ENCODE measurements at regions not wholly inside any gene's neighbourhood (a gene's known extent, or its start where the extent isn't known, plus 50 kb on each side); places are given as distances from the start of the nearest gene placed in this dataset.

GRCh38 chr2:3112553-3112952 lies 265.1 kb downstream of the EIPR1 start:
- no peaks in the 10 kb centered on the region for H3K36me3 ChIP-seq (ENCODE audit: control insufficient read depth in 2 of 2, extremely low read depth in 1 of 2, insufficient read depth in 1 of 2, low read length in 1 of 2)
- POLR2A ChIA-PET: no interaction called here
- 87% methylated on average over 3 of the region's 10 CpGs for WGBS (ENCODE audit: insufficient coverage)

GRCh38 chr2:3112131-3112530 lies 265.5 kb downstream of the EIPR1 start:
- no peaks in the 10 kb centered on the region for H3K9me3 ChIP-seq
- no peak overlapping the region for H3K4me3 Mint-ChIP-seq
- peaks cover 0 to 6% (median 0%) of the 10 kb centered on the region in 3 donors for H3K9me3 Mint-ChIP-seq
- WGBS (ENCODE audit: insufficient coverage): 88% methylated on average over 5 of the region's 6 CpGs
- CTCF ChIA-PET: no interaction called here
- H3K4me1 ChIP-seq (ENCODE audit: control insufficient read depth in 1 of 2, extremely low read depth in 1 of 2, insufficient read depth in 2 of 2, low read length in 2 of 2): no peaks in the 10 kb centered on the region
- DNase-seq (no peak), ATAC-seq (replicated peaks in 1 of 4) (no peak)
- POLR2A ChIA-PET: no interaction called here
- no peaks in the 10 kb centered on the region for H3K4me1 Mint-ChIP-seq
- H3K36me3 Mint-ChIP-seq: peaks cover 4% of the 10 kb centered on the region
- no peaks in the 10 kb centered on the region for H3K27me3 Mint-ChIP-seq
- no peak overlapping the region for H3K27ac ChIP-seq (ENCODE audit: low read length)
- no peak overlapping the region for H3K4me3 ChIP-seq (ENCODE audit: control insufficient read depth in 1 of 2, extremely low read depth in 1 of 2, low read length in 1 of 2)
- no peaks in the 10 kb centered on the region for H3K36me3 ChIP-seq (ENCODE audit: control insufficient read depth in 2 of 2, extremely low read depth in 1 of 2, insufficient read depth in 1 of 2, low read length in 1 of 2)
- H3K27me3 ChIP-seq (replicated peaks in 1 of 2; ENCODE audit: control insufficient read depth in 2 of 2, extremely low read depth in 1 of 2, insufficient read depth in 2 of 2, low read length in 1 of 2): peaks cover 0 to 2% of the 10 kb centered on the region in 2 experiments
- no peak overlapping the region for H3K27ac Mint-ChIP-seq

More at GRCh38 chr2:3112553-3112952, 265.1 kb downstream of the EIPR1 start:
- H3K36me3 Mint-ChIP-seq: peaks cover 4% of the 10 kb centered on the region
- H3K4me1 Mint-ChIP-seq: no peaks in the 10 kb centered on the region
- CTCF ChIA-PET: no interaction called here
- no peaks in the 10 kb centered on the region for H3K9me3 ChIP-seq
- no peaks in the 10 kb centered on the region for H3K4me1 ChIP-seq (ENCODE audit: control insufficient read depth in 1 of 2, extremely low read depth in 1 of 2, insufficient read depth in 2 of 2, low read length in 2 of 2)
- H3K27ac ChIP-seq (ENCODE audit: low read length): no peak overlapping the region
- no peak overlapping the region for H3K4me3 ChIP-seq (ENCODE audit: control insufficient read depth in 1 of 2, extremely low read depth in 1 of 2, low read length in 1 of 2)
- H3K27me3 ChIP-seq (replicated peaks in 1 of 2; ENCODE audit: control insufficient read depth in 2 of 2, extremely low read depth in 1 of 2, insufficient read depth in 2 of 2, low read length in 1 of 2): peaks cover 0 to 4% of the 10 kb centered on the region in 2 experiments
- no peak for ATAC-seq (replicated peaks in 1 of 4)
- DNase-seq: no peak
- peaks cover 0 to 6% (median 0%) of the 10 kb centered on the region in 3 donors for H3K9me3 Mint-ChIP-seq
- no peaks in the 10 kb centered on the region for H3K27me3 Mint-ChIP-seq
- H3K4me3 Mint-ChIP-seq: no peak overlapping the region
- no peak overlapping the region for H3K27ac Mint-ChIP-seq

DNA sequence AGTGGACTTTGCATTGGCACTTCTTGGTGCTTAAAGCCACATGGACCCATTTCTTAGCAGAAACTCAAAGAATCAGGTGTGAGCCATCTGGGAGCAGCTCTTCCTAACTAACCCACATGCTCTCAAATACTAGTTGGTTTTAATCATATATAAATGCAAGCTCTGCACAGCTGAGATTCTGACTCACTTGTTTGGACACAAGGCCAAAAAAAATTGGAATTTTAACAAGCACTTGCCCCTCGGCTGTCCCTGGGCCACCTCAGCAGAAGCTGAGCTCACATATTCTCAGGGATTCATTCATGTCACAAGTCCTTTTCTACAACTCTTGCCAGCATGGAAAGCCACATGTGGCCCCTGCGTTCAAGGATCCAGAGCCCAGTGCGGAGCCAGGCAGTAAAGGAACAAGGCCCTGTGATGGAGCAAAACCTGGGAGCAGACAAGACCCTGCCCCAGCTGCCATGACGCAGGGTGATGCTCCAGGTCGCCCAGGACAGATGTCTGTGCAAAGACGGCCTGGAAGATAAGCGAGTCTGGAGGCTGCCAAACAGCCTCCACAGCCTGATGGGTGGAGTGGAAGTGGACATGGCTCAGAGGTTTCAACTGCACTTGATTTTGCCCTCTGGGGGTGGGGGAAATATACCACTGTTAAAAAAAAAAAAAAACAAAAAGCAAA lies 266.5 kb downstream of the EIPR1 start:
- Histone ChIP-seq H3K27me3 (replicated peaks in 1 of 2; ENCODE audit: control insufficient read depth in 2 of 2, extremely low read depth in 1 of 2, insufficient read depth in 2 of 2, low read length in 1 of 2) (peaks cover 0 to 5% of the 10 kb centered on the region in 2 experiments), H3K4me3 (ENCODE audit: control insufficient read depth in 1 of 2, extremely low read depth in 1 of 2, low read length in 1 of 2) (no peak overlapping the region), H3K36me3 (ENCODE audit: control insufficient read depth in 2 of 2, extremely low read depth in 1 of 2, insufficient read depth in 1 of 2, low read length in 1 of 2) (no peaks in the 10 kb centered on the region), H3K27ac (ENCODE audit: low read length) (no peak overlapping the region), H3K4me1 (ENCODE audit: control insufficient read depth in 1 of 2, extremely low read depth in 1 of 2, insufficient read depth in 2 of 2, low read length in 2 of 2) (no peaks in the 10 kb centered on the region), H3K9me3 (no peaks in the 10 kb centered on the region)
- WGBS (ENCODE audit: insufficient coverage): 99% methylated on average over 7 of the region's 7 CpGs
- H3K4me1 Mint-ChIP-seq: no peaks in the 10 kb centered on the region
- H3K9me3 Mint-ChIP-seq: peaks cover 0 to 6% (median 0%) of the 10 kb centered on the region in 3 donors
- CTCF ChIA-PET: no interaction called here
- POLR2A ChIA-PET: interaction anchor here in 1 of 2 donors (0.7 kb wide), 1 partner anchor 9 kb away, joined by 8 read pairs; no protein-coding TSS in a partner anchor
- H3K36me3 Mint-ChIP-seq: no peaks in the 10 kb centered on the region
- DNase-seq (no peak), ATAC-seq (replicated peaks in 1 of 4) (no peak)
- no peak overlapping the region for H3K27ac Mint-ChIP-seq
- no peaks in the 10 kb centered on the region for H3K27me3 Mint-ChIP-seq
- no peak overlapping the region for H3K4me3 Mint-ChIP-seq

GRCh38 chr2:3110555-3110954 lies 267.1 kb downstream of the EIPR1 start:
- POLR2A ChIA-PET: no interaction called here
- Histone ChIP-seq H3K4me3 (ENCODE audit: control insufficient read depth in 1 of 2, extremely low read depth in 1 of 2, low read length in 1 of 2) (no peak overlapping the region), H3K36me3 (ENCODE audit: control insufficient read depth in 2 of 2, extremely low read depth in 1 of 2, insufficient read depth in 1 of 2, low read length in 1 of 2) (no peaks in the 10 kb centered on the region), H3K9me3 (no peaks in the 10 kb centered on the region), H3K27me3 (replicated peaks in 1 of 2; ENCODE audit: control insufficient read depth in 2 of 2, extremely low read depth in 1 of 2, insufficient read depth in 2 of 2, low read length in 1 of 2) (peaks cover 0 to 5% of the 10 kb centered on the region in 2 experiments), H3K4me1 (ENCODE audit: control insufficient read depth in 1 of 2, extremely low read depth in 1 of 2, insufficient read depth in 2 of 2, low read length in 2 of 2) (no peaks in the 10 kb centered on the region), H3K27ac (ENCODE audit: low read length) (no peak overlapping the region)
- no peaks in the 10 kb centered on the region for H3K36me3 Mint-ChIP-seq
- CTCF ChIA-PET: no interaction called here
- H3K4me3 Mint-ChIP-seq: no peak overlapping the region
- no peaks in the 10 kb centered on the region for H3K27me3 Mint-ChIP-seq
- H3K9me3 Mint-ChIP-seq: peaks cover 0 to 6% (median 0%) of the 10 kb centered on the region in 3 donors
- no peak for ATAC-seq (replicated peaks in 1 of 4)
- no peak for DNase-seq
- H3K27ac Mint-ChIP-seq: no peak overlapping the region
- no peaks in the 10 kb centered on the region for H3K4me1 Mint-ChIP-seq
- WGBS (ENCODE audit: insufficient coverage): 92% methylated on average over 2 of the region's 3 CpGs

DNA sequence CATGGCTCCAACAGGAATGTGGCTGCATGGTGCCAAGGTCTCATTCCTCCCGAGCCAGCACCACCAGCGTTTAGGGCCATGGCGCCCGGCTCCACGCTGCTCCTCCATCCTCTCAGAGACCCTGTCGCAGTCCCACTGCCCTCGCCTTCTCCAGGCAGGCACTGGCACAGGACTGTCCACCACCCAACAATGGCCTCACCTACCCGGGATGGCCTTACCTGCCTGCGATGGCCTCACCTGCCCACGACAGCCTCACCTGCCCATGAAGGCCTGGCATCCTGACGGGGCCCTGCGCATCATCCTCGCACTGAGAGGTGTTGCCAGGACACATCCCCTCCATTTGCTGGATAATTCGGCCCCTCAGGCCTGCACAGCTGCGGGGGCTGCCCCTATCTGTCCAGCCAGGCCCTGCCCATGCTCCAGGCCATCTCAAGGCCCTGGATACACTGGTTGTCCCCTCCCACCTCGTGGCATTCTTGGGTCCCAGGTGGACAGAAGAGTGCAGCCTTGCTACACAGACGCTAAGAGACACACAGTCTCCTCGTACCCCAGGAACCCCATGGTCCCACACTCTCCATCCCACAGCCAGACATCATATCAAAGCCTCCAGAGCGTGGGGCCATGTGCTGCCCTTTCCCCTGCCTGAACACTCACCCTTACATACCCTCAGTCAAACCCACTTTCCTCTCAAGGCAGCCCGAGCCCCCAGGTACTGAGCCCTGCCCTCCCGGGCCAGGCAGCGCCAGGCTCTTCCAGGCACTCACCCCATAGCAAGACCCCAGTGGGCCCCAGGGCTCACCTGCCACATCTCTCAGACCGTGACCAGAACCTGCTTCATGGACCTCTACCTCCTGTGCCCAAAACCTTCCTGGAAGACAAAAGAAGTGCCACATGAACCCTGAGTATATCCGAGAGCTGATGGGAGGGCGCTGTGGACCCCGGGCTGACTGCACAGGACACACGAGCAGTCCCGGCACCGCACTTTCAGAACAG lies 268.6 kb downstream of the EIPR1 start:
- Histone ChIP-seq H3K9me3 (no peaks in the 10 kb centered on the region), H3K27ac (ENCODE audit: low read length) (no peak overlapping the region), H3K4me3 (ENCODE audit: control insufficient read depth in 1 of 2, extremely low read depth in 1 of 2, low read length in 1 of 2) (no peak overlapping the region), H3K27me3 (replicated peaks in 1 of 2; ENCODE audit: control insufficient read depth in 2 of 2, extremely low read depth in 1 of 2, insufficient read depth in 2 of 2, low read length in 1 of 2) (peaks cover 0 to 3% of the 10 kb centered on the region in 2 experiments), H3K4me1 (ENCODE audit: control insufficient read depth in 1 of 2, extremely low read depth in 1 of 2, insufficient read depth in 2 of 2, low read length in 2 of 2) (no peaks in the 10 kb centered on the region), H3K36me3 (ENCODE audit: control insufficient read depth in 2 of 2, extremely low read depth in 1 of 2, insufficient read depth in 1 of 2, low read length in 1 of 2) (no peaks in the 10 kb centered on the region)
- CTCF ChIA-PET: no interaction called here
- WGBS (ENCODE audit: insufficient coverage): 88% methylated on average over 28 of the region's 29 CpGs
- Mint-ChIP-seq H3K27ac (no peak overlapping the region), H3K4me1 (no peaks in the 10 kb centered on the region), H3K4me3 (no peak overlapping the region), H3K36me3 (no peaks in the 10 kb centered on the region), H3K9me3 (peaks cover 0 to 6% (median 0%) of the 10 kb centered on the region in 3 donors), H3K27me3 (peaks cover 0 to 6% of the 10 kb centered on the region in 2 donors)
- ATAC-seq (replicated peaks in 1 of 4) (peak in 1 of 4 experiments; percentile 15), DNase-seq (no peak)
- POLR2A ChIA-PET: no interaction called here

- no peak overlapping the region for H3K27ac ChIP-seq (ENCODE audit: low read length)
- H3K4me1 ChIP-seq (ENCODE audit: control insufficient read depth in 1 of 2, extremely low read depth in 1 of 2, insufficient read depth in 2 of 2, low read length in 2 of 2): no peaks in the 10 kb centered on the region
- ChIA-PET POLR2A (no interaction called here), CTCF (no interaction called here)
- no peak overlapping the region for H3K4me3 ChIP-seq (ENCODE audit: control insufficient read depth in 1 of 2, extremely low read depth in 1 of 2, low read length in 1 of 2)
- DNase-seq (no peak), ATAC-seq (replicated peaks in 1 of 4) (no peak)
- H3K27me3 ChIP-seq (replicated peaks in 1 of 2; ENCODE audit: control insufficient read depth in 2 of 2, extremely low read depth in 1 of 2, insufficient read depth in 2 of 2, low read length in 1 of 2): peaks cover 0 to 3% of the 10 kb centered on the region in 2 experiments
- Mint-ChIP-seq H3K9me3 (peaks cover 0 to 6% (median 0%) of the 10 kb centered on the region in 3 donors), H3K36me3 (no peaks in the 10 kb centered on the region), H3K27me3 (peaks cover 1 to 7% of the 10 kb centered on the region in 2 donors), H3K27ac (no peak overlapping the region), H3K4me1 (no peaks in the 10 kb centered on the region), H3K4me3 (no peak overlapping the region)
- H3K9me3 ChIP-seq: no peaks in the 10 kb centered on the region
- no peaks in the 10 kb centered on the region for H3K36me3 ChIP-seq (ENCODE audit: control insufficient read depth in 2 of 2, extremely low read depth in 1 of 2, insufficient read depth in 1 of 2, low read length in 1 of 2)
- WGBS (ENCODE audit: insufficient coverage): 84% methylated on average over 9 of the region's 14 CpGs
These were observed 269.5 kb downstream of the EIPR1 start for GRCh38 chr2:3108105-3108504.

Measured in T-cell (primary cell).